ENCODE measurements at regions not wholly inside any gene's neighbourhood (a gene's known extent, or its start where the extent isn't known, plus 50 kb on each side); places are given as distances from the start of the nearest gene placed in this dataset.

DNA sequence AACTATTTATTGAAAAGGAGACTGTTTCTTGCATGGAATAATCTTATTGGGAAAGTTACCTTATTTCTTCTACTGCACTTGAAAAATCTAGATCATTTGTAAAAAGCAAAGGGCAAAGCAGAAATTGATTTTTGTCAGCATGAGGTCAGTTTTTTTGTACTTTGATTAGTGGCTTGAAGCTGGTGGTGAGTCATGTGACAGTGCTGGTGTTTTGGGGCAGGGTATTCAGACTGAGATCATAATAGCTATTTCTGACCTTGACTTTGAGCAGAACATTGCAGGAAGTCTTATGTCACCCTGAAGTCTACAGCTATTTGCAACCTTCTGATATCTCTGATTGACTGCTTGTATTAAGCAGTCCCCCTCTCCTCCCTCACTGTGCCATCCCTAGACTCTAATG lies 66.3 kb upstream of the SORCS3 start:
- H3K36me3 ChIP-seq (ENCODE audit: control insufficient read depth in 4 of 4, insufficient read depth in 4 of 4, low read length in 4 of 4) = no peaks in the 10 kb centered on the region
- H3K27me3 ChIP-seq (ENCODE audit: control insufficient read depth in 3 of 3, insufficient read depth in 3 of 3, low read length in 2 of 3) = peaks cover 0 to 6% (median 6%) of the 10 kb centered on the region in 3 donors
- no peaks in the 10 kb centered on the region for H3K9me3 ChIP-seq (ENCODE audit: control insufficient read depth in 4 of 4, insufficient read depth in 3 of 4, low read length in 3 of 4)
- ATAC-seq (ENCODE audit: insufficient read depth, low FRiP score) = no peak
- no peak overlapping the region for H3K4me3 ChIP-seq
- H3K9ac ChIP-seq (ENCODE audit: insufficient read depth in 1 of 2, low read length in 2 of 2) = no peak overlapping the region
- no peak overlapping the region for H3K27ac ChIP-seq (ENCODE audit: low read depth in 1 of 2, low read length in 1 of 2)
- TF ChIP-seq, protein P1, sequence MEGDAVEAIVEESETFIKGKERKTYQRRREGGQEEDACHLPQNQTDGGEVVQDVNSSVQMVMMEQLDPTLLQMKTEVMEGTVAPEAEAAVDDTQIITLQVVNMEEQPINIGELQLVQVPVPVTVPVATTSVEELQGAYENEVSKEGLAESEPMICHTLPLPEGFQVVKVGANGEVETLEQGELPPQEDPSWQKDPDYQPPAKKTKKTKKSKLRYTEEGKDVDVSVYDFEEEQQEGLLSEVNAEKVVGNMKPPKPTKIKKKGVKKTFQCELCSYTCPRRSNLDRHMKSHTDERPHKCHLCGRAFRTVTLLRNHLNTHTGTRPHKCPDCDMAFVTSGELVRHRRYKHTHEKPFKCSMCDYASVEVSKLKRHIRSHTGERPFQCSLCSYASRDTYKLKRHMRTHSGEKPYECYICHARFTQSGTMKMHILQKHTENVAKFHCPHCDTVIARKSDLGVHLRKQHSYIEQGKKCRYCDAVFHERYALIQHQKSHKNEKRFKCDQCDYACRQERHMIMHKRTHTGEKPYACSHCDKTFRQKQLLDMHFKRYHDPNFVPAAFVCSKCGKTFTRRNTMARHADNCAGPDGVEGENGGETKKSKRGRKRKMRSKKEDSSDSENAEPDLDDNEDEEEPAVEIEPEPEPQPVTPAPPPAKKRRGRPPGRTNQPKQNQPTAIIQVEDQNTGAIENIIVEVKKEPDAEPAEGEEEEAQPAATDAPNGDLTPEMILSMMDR (IDR thresholded peaks at IDR 0.05; ENCODE audit: control extremely low read depth, extremely low read depth) = no peak
- H3K4me1 ChIP-seq (ENCODE audit: control insufficient read depth in 5 of 5, insufficient read depth in 5 of 5, low read length in 5 of 5) = no peaks in the 10 kb centered on the region
- DNase-seq = no peak

DNA sequence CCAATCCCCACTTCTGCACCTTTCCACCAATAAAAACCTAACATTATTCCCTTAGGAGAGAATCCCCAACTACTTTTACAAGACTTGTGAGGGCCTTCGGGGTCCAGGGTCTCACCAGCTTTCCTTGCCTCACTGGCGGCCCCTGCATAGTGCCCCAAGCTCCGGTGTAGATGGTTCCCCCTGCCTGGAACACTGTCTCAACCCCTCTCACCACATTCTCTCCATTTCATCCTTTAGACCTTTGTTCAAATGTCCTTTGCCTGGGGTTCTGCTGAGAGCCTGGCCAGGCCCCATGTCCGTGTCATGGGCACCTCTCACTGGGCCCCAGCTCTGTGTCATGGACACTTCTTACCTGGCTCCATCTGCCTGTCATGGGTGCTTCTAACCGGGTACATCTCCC lies 64.5 kb upstream of the SORCS3 start:
- no peak overlapping the region for H3K9ac ChIP-seq (ENCODE audit: insufficient read depth in 1 of 2, low read length in 2 of 2)
- ATAC-seq (ENCODE audit: insufficient read depth, low FRiP score) (no peak), DNase-seq (no peak)
- H3K27ac ChIP-seq (ENCODE audit: low read depth in 1 of 2, low read length in 1 of 2) = no peak overlapping the region
- TF ChIP-seq, protein P1 (IDR thresholded peaks at IDR 0.05; ENCODE audit: control extremely low read depth, extremely low read depth) = no peak
- peaks cover 0 to 9% (median 7%) of the 10 kb centered on the region in 3 donors for H3K27me3 ChIP-seq (ENCODE audit: control insufficient read depth in 3 of 3, insufficient read depth in 3 of 3, low read length in 2 of 3)
- H3K4me3 ChIP-seq = no peak overlapping the region
- H3K36me3 ChIP-seq (ENCODE audit: control insufficient read depth in 4 of 4, insufficient read depth in 4 of 4, low read length in 4 of 4) = no peaks in the 10 kb centered on the region
- 89 to 98% methylated on average over 5 of the region's 5 CpGs for WGBS, 2 donors
- peaks cover 0 to 6% (median 0%) of the 10 kb centered on the region in 5 donors for H3K4me1 ChIP-seq (ENCODE audit: control insufficient read depth in 5 of 5, insufficient read depth in 5 of 5, low read length in 5 of 5)
- H3K9me3 ChIP-seq (ENCODE audit: control insufficient read depth in 4 of 4, insufficient read depth in 3 of 4, low read length in 3 of 4) = no peaks in the 10 kb centered on the region

DNA sequence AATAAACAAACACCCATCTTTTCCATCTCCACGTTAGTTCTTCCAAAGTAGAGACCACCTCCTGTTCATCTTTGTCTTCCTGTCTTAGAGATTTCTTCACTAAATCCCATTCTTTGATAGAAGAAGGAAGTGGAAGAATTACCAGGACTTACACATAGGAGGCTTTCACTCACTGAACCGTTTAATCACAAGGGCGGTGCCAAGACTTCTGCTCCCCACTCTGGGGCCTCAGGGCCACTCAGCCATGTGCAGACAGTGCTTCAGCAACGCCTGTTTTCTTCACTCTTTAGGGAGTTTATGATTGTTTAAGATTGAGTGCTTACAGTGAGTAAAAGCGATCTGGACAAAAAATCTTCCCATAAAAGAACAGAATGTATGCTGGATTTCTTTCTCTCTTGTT lies 63.9 kb upstream of the SORCS3 start:
- 61 to 67% methylated on average over 5 of the region's 5 CpGs for WGBS, 2 donors

More for the DNA sequence above, 63.9 kb upstream of the SORCS3 start:
- no peaks in the 10 kb centered on the region for H3K36me3 ChIP-seq (ENCODE audit: control insufficient read depth in 4 of 4, insufficient read depth in 4 of 4, low read length in 4 of 4)
- ATAC-seq (ENCODE audit: insufficient read depth, low FRiP score) (no peak), DNase-seq (no peak)
- no peak overlapping the region for H3K9ac ChIP-seq (ENCODE audit: insufficient read depth in 1 of 2, low read length in 2 of 2)
- H3K4me1 ChIP-seq (ENCODE audit: control insufficient read depth in 5 of 5, insufficient read depth in 5 of 5, low read length in 5 of 5) = peaks cover 0 to 6% (median 0%) of the 10 kb centered on the region in 5 donors
- TF ChIP-seq, protein P1 (IDR thresholded peaks at IDR 0.05; ENCODE audit: control extremely low read depth, extremely low read depth) = no peak
- H3K4me3 ChIP-seq = no peak overlapping the region
- H3K27me3 ChIP-seq (ENCODE audit: control insufficient read depth in 3 of 3, insufficient read depth in 3 of 3, low read length in 2 of 3) = peaks cover 0 to 9% (median 7%) of the 10 kb centered on the region in 3 donors
- no peak overlapping the region for H3K27ac ChIP-seq (ENCODE audit: low read depth in 1 of 2, low read length in 1 of 2)
- no peaks in the 10 kb centered on the region for H3K9me3 ChIP-seq (ENCODE audit: control insufficient read depth in 4 of 4, insufficient read depth in 3 of 4, low read length in 3 of 4)

Measured in lung (tissue), 11 donors.